DOHH2 (cell line): ENCODE measurements at regions not wholly inside any gene's neighbourhood (a gene's known extent, or its start where the extent isn't known, plus 50 kb on each side); places are given as distances from the start of the nearest gene placed in this dataset.

Experiments used
- EZH2phosphoT487 ChIP-seq: fragments of 200-600 bp; sonication (generic); IDR thresholded peaks from 2 replicates; pipeline ENCODE4 v1.6.1; 2017; ENCODE audit warnings: borderline replicate concordance, mild to moderate bottlenecking, antibody characterized with exemption, low read length, moderate library complexity, mixed read lengths
- TF ChIP-seq, protein P1 (sequence below): fragments of 200-600 bp; sonication (generic); IDR thresholded peaks from one replicate; pipeline ENCODE4 v1.5.1; 2014; ENCODE audit warnings: antibody characterized with exemption, mild to moderate bottlenecking, low read depth, low read length; ENCODE audit not compliant: poor library complexity, severe bottlenecking

DNA sequence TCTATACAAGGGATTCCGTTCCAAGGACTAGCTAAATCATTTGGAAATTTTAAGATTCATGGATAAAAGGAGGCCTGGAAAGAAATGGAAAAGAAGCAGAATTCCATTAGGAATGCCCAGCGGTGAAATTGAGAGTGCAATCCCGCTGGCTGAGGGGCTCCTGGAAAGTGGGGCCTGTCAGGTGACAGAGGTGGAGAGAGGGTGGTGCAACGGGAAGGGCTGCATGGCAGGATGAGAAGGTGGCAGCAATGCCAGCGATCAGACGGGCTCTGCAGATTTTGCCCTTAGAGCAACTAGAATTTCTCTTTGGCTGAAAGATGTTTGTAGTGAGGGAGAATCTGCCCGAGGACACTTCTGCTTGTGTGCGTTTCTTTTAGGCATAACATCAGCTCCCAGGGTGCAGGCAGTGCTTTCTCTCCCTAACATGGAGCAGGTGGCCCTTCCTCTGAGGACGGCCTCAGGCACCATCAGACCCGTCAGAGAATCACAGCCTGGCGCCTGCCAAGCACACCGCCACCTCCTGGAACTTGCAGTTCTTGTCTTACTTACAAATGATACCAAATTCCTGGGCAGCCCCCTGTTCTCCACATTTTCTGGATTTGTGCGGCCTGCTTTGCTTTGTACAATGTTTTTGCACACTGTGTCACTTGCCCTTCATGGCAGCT lies 261.6 kb downstream of the NDUFA10 start:
- TF ChIP-seq, protein P1, sequence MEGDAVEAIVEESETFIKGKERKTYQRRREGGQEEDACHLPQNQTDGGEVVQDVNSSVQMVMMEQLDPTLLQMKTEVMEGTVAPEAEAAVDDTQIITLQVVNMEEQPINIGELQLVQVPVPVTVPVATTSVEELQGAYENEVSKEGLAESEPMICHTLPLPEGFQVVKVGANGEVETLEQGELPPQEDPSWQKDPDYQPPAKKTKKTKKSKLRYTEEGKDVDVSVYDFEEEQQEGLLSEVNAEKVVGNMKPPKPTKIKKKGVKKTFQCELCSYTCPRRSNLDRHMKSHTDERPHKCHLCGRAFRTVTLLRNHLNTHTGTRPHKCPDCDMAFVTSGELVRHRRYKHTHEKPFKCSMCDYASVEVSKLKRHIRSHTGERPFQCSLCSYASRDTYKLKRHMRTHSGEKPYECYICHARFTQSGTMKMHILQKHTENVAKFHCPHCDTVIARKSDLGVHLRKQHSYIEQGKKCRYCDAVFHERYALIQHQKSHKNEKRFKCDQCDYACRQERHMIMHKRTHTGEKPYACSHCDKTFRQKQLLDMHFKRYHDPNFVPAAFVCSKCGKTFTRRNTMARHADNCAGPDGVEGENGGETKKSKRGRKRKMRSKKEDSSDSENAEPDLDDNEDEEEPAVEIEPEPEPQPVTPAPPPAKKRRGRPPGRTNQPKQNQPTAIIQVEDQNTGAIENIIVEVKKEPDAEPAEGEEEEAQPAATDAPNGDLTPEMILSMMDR, result no peak
- no peak for TF ChIP-seq EZH2phosphoT487
